ENCODE measurements at regions not wholly inside any gene's neighbourhood (a gene's known extent, or its start where the extent isn't known, plus 50 kb on each side); places are given as distances from the start of the nearest gene placed in this dataset.

GRCh38 chr17:77295241-77295853 lies 154.6 kb downstream of the SEC14L1 start:
- Mint-ChIP-seq H3K9me3 (ENCODE audit: insufficient read depth) (no peaks in the 10 kb centered on the region), H3K27ac (no peak overlapping the region), H3K36me3 (ENCODE audit: low read depth) (no peaks in the 10 kb centered on the region), H3K27me3 (ENCODE audit: low read depth) (peaks cover 5% of the 10 kb centered on the region), H3K4me1 (ENCODE audit: low read depth) (no peaks in the 10 kb centered on the region), H3K4me3 (no peak overlapping the region)
- DNase-seq (no peak), ATAC-seq (no peak)
- ChIA-PET POLR2A (no interaction called here), CTCF (interaction anchor here (1.2 kb wide), 1 partner anchor 10 kb away, joined by 3 read pairs; no protein-coding TSS in a partner anchor)

GRCh38 chr17:77296769-77297409 lies 156.1 kb downstream of the SEC14L1 start:
- Mint-ChIP-seq H3K4me1 (ENCODE audit: low read depth) (no peaks in the 10 kb centered on the region), H3K27ac (no peak overlapping the region), H3K4me3 (no peak overlapping the region), H3K9me3 (ENCODE audit: insufficient read depth) (no peaks in the 10 kb centered on the region), H3K36me3 (ENCODE audit: low read depth) (no peaks in the 10 kb centered on the region), H3K27me3 (ENCODE audit: low read depth) (peaks cover 5% of the 10 kb centered on the region)
- ChIA-PET POLR2A (no interaction called here), CTCF (no interaction called here)
- no peak for DNase-seq
- no peak for ATAC-seq

GRCh38 chr17:77297693-77298666 lies 157.2 kb downstream of the SEC14L1 start:
- CTCF ChIA-PET, result no interaction called here
- Mint-ChIP-seq H3K9me3 (ENCODE audit: insufficient read depth) (no peaks in the 10 kb centered on the region), H3K27me3 (ENCODE audit: low read depth) (peaks cover 5% of the 10 kb centered on the region), H3K4me1 (ENCODE audit: low read depth) (no peaks in the 10 kb centered on the region), H3K4me3 (no peak overlapping the region), H3K27ac (no peak overlapping the region), H3K36me3 (ENCODE audit: low read depth) (no peaks in the 10 kb centered on the region)
- DNase-seq (no peak), ATAC-seq (no peak)
- POLR2A ChIA-PET, result no interaction called here

GRCh38 chr17:77298811-77299210 lies 158.0 kb downstream of the SEC14L1 start:
- Mint-ChIP-seq H3K4me1 (ENCODE audit: low read depth) (no peaks in the 10 kb centered on the region), H3K36me3 (ENCODE audit: low read depth) (no peaks in the 10 kb centered on the region), H3K27ac (no peak overlapping the region), H3K4me3 (no peak overlapping the region), H3K9me3 (ENCODE audit: insufficient read depth) (no peaks in the 10 kb centered on the region), H3K27me3 (ENCODE audit: low read depth) (peaks cover 5% of the 10 kb centered on the region)
- ChIA-PET POLR2A (no interaction called here), CTCF (interaction anchor here (0.6 kb wide), 1 partner anchor 418 kb away, joined by 3 read pairs; no protein-coding TSS in a partner anchor)
- ATAC-seq (no peak), DNase-seq (no peak)

- Mint-ChIP-seq H3K4me3 (no peak overlapping the region), H3K9me3 (ENCODE audit: insufficient read depth) (no peaks in the 10 kb centered on the region), H3K4me1 (ENCODE audit: low read depth) (no peaks in the 10 kb centered on the region), H3K27me3 (ENCODE audit: low read depth) (peaks cover 5% of the 10 kb centered on the region), H3K36me3 (ENCODE audit: low read depth) (no peaks in the 10 kb centered on the region), H3K27ac (no peak overlapping the region)
- ChIA-PET CTCF (interaction anchor here (0.6 kb wide), 1 partner anchor 418 kb away, joined by 3 read pairs; no protein-coding TSS in a partner anchor), POLR2A (no interaction called here)
- DNase-seq (no peak), ATAC-seq (no peak)
Measured at GRCh38 chr17:77299256-77300015, 158.7 kb downstream of the SEC14L1 start.

- Mint-ChIP-seq H3K27me3 (ENCODE audit: low read depth) (peaks cover 5% of the 10 kb centered on the region), H3K4me1 (ENCODE audit: low read depth) (no peaks in the 10 kb centered on the region), H3K36me3 (ENCODE audit: low read depth) (no peaks in the 10 kb centered on the region), H3K9me3 (ENCODE audit: insufficient read depth) (no peaks in the 10 kb centered on the region), H3K27ac (no peak overlapping the region), H3K4me3 (no peak overlapping the region)
- ChIA-PET POLR2A (no interaction called here), CTCF (no interaction called here)
- ATAC-seq (no peak), DNase-seq (no peak)
Measured at GRCh38 chr17:77300016-77300686, 159.4 kb downstream of the SEC14L1 start.

- H3K27me3 Mint-ChIP-seq (ENCODE audit: low read depth), result peaks cover 2% of the 10 kb centered on the region
- no peak for ATAC-seq
- no peak overlapping the region for H3K27ac Mint-ChIP-seq
Measured at GRCh38 chr17:77301694-77302266, 161.0 kb downstream of the SEC14L1 start.

GRCh38 chr17:77302682-77303081 lies 161.9 kb downstream of the SEC14L1 start:
- CTCF ChIA-PET, result no interaction called here
- H3K27ac Mint-ChIP-seq, result no peak overlapping the region

More at GRCh38 chr17:77301694-77302266, 161.0 kb downstream of the SEC14L1 start:
- Mint-ChIP-seq H3K4me3 (no peak overlapping the region), H3K36me3 (ENCODE audit: low read depth) (no peaks in the 10 kb centered on the region), H3K4me1 (ENCODE audit: low read depth) (no peaks in the 10 kb centered on the region), H3K9me3 (ENCODE audit: insufficient read depth) (no peaks in the 10 kb centered on the region)
- CTCF ChIA-PET, result no interaction called here
- no peak for DNase-seq
- POLR2A ChIA-PET, result no interaction called here

GRCh38 chr17:77303620-77304019 lies 162.9 kb downstream of the SEC14L1 start:
- no peak for DNase-seq
- ChIA-PET CTCF (no interaction called here), POLR2A (no interaction called here)
- Mint-ChIP-seq H3K36me3 (ENCODE audit: low read depth) (no peaks in the 10 kb centered on the region), H3K4me1 (ENCODE audit: low read depth) (no peaks in the 10 kb centered on the region), H3K9me3 (ENCODE audit: insufficient read depth) (no peaks in the 10 kb centered on the region), H3K4me3 (no peak overlapping the region), H3K27me3 (ENCODE audit: low read depth) (no peaks in the 10 kb centered on the region), H3K27ac (no peak overlapping the region)
- no peak for ATAC-seq

More at GRCh38 chr17:77302682-77303081, 161.9 kb downstream of the SEC14L1 start:
- no peak overlapping the region for H3K4me3 Mint-ChIP-seq
- DNase-seq (no peak), ATAC-seq (no peak)
- H3K27me3 Mint-ChIP-seq (ENCODE audit: low read depth), result no peaks in the 10 kb centered on the region
- H3K36me3 Mint-ChIP-seq (ENCODE audit: low read depth), result no peaks in the 10 kb centered on the region
- H3K9me3 Mint-ChIP-seq (ENCODE audit: insufficient read depth), result no peaks in the 10 kb centered on the region
- no peaks in the 10 kb centered on the region for H3K4me1 Mint-ChIP-seq (ENCODE audit: low read depth)
- POLR2A ChIA-PET, result no interaction called here

GRCh38 chr17:77304051-77304745 lies 163.4 kb downstream of the SEC14L1 start:
- no peaks in the 10 kb centered on the region for H3K4me1 Mint-ChIP-seq (ENCODE audit: low read depth)
- no peak overlapping the region for H3K27ac Mint-ChIP-seq
- no peak for ATAC-seq
- H3K4me3 Mint-ChIP-seq, result no peak overlapping the region
- no peak for DNase-seq
- no peaks in the 10 kb centered on the region for H3K36me3 Mint-ChIP-seq (ENCODE audit: low read depth)
- ChIA-PET CTCF (no interaction called here), POLR2A (no interaction called here)
- H3K9me3 Mint-ChIP-seq (ENCODE audit: insufficient read depth), result no peaks in the 10 kb centered on the region
- no peaks in the 10 kb centered on the region for H3K27me3 Mint-ChIP-seq (ENCODE audit: low read depth)

All from activated CD8-positive, alpha-beta T cell treated with anti-CD3 and anti-CD28 coated beads, Interleukin-2, amount 10 ng/mL, durations not matched to agents 7 days and 5 days (primary cell).